Stimulated activated CD4-positive, alpha-beta T cell treated with anti-CD3 and anti-CD28 coated beads, Interleukin-12 subunit alpha, Interleukin-12 subunit beta, amount 100 ng/mL, for 4 hours (primary cell): ENCODE measurements at regions not wholly inside any gene's neighbourhood (a gene's known extent, or its start where the extent isn't known, plus 50 kb on each side); places are given as distances from the start of the nearest gene placed in this dataset.

ENCODE experiments used
- DNase-seq: peaks from one replicate; pipeline ENCODE4 v3.0.0-alpha.2; 2020

- no peak for DNase-seq
Observed at GRCh38 chr1:58893257-58893869, 109.5 kb upstream of the JUN start.

DNA sequence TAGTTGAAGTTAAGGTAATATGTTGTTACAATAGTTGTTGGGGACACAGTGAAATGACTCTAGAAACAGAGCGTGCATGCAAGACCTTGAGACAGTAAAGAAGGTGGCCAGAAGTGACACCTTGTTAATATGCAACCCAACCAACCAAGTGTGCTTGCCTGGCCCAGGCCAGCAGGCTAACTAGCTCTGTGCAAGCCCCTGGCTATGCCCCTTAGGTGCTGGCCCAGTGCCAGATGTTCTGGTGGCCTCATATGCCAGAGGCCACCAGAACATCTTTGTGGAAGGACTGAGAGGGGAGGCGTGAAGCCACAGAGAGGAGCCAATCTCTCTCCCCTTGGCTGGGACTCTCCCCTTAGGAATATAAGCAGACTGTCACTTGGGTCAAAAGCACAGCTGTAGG lies 111.2 kb upstream of the JUN start:
- no peak for DNase-seq

DNA sequence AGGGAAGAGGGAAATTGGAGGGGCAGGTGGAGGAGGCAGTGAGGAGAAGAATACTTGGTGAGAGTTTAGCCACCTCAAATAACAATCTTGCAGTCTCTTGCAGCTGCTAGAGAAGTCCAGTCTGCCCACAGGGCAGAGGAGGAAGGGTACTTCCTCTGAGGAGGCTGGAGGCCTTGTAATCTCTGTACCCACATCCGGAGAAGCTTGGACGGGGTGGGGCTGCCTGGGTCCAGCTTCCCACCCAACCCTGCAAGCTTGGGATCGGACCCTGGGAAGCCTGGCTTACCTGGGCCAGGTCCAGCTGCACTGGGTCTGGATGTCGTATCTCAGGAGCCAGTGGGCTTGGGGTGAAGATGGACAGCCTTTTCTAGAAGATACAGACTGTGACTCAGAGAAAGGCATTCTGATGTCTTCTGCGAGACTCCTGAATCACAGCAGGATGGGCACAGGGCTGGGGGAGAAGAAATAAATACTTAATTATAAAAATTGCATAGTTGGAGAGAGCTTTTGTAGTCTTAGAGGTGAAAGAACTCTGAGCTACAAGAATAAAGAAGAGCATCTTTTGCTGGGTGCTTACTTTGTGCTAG lies 111.8 kb upstream of the JUN start:
- no peak for DNase-seq

DNA sequence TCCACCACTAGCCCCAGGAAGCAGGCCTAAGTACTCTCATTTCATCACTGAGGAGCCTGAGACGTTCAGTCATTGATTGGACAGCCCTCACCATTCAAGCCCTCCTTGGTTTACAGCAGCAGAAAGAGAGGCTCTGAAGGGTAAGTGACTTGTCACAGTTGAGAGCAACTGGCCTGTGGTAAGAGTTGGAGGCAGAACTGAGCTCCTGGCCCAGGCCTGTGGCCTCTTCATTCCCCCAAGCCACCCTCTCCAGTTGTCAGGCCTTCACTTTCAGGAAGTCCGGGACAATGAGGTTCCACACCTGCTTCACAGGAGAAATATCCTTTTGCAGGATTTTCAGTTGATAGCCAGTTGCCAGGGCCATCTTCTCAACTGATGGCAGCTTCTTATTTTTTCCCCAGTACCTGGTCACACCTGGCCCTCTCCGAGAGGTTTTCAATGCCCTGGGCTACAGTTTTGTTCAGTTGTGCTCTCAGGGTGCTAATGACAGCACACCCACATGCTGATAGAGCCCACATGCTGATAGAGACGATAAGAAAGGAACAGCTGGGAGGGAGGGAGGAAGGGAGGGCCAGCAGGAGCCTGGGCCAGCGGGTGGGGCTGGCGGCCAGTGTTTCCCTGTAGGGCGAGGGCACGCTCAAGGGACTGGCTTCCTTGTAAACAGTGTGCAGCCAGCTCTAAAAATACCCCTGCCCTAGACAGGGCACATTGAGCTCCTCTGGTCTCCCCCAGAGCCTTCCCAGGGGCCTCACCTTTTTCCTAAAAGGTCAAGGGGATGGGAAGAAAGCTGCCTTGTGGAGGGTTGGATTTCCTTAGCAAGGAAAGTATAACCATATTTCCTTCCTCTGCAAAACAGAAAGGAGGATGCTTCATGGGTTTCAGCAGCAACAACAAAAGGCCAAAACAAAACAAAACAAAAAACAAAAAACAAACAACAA lies 112.7 kb upstream of the JUN start:
- DNase-seq, result no peak

DNA sequence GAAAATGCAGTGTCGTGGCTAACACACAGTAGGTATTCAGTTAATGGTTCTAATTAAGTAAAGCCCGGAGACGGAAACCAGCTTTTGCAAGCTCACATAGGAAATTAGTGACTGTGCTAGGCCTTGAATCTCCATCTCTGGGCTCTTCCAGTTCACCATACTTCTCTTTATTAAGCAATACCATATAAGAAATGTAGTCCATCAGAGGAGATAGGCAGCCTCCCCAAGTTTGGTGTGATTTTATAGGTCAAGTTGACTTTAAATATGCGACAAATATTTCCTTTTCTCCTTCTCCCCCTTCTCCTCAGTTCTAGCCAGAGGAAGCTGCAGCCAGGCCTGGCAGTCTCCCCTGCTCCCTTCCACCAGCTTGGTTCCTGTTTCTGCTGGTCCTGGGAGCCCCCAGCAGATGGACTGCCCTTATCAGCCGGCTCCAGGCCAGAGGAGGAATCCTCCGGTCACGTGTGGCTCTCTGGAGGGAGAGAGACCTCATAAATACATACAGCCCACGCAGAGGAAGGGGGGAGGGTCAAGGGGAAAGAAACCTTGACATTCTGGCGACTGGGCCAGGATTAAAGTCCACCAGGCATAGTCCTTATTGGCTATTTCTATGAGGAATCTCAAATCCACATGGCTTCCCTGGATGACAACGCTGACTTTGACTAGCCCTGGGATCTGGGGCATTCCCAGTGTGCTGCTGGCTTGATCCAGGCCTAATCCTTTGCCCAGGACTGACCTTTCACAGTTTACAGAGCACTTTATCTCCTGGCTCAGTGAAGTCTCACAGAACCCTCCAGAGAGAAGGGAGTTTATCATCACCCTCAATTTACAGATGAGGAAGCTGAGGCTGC lies 115.1 kb upstream of the JUN start:
- no peak for DNase-seq

GRCh38 chr1:58899587-58900271 lies 115.9 kb upstream of the JUN start:
- DNase-seq, result no peak

DNA sequence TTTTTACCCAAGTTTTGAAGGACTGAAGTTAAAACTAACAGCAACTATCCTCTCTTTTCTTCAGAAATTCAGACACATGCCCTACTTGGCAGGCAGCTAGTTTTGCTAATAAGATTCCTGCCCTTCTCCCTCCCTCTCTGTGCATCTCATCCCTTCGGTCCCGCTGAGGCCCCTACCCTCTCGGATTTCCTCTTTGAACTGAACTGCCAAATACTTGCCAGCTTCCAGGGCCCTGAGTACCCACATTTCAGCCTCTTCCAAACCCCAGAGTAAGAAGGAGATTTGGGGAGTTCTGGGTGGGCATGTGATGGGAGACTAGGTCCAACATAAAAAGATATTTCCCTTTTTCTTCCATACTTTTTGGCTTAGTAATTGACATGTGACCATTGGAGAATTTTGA lies 116.5 kb upstream of the JUN start:
- DNase-seq, result no peak

DNA sequence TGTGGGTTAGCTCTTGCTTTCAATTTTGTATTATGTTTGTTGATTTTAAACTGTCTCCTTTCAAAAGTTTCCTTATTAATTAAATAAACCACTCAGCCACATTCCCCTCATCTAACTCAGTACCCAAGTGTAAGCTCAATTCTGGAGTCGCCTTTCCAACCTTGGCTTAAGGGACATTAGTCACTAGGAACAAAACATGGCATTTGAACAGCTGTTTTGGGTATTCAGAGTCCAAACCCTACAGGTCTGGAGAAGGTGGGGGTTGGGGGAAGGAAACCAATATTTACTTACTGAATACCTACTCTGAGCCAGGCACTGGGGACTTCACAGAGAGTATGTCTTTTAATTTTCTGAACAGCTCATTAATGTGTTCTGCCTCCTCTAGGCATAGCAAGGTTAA lies 117.2 kb upstream of the JUN start:
- no peak for DNase-seq

DNA sequence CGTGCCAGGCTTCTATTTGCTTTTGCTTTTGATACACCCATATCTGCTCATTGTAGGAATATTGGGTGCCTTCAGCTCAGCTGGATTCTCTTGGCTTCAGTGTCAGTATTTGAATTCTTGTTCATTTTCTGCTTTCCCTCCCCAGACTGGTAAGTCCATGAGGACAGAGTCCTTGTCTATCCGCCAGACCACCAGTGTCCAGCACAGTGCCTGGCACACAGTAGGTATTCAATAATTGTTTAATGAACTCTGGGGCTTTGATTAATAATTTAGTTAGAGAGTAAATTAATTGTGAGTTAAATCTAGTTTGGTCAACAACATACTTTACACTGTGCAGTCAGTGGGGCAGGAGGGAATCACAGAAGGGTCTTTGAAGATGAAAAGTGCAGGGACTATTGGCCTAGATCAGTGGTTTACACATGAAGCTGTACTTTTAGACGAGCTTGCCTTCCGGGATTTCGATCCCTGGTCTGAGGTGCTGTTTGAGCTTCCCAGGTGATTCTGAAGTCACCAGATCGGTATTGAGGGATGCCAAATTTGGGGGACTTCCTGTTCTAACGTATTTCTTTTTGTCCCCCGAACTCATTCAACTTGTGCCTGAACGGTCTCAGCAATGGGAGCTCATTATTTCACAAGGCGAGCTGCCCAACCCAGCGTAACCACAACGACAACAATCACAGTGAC lies 119.1 kb upstream of the JUN start:
- no peak for DNase-seq

- DNase-seq, result peak; percentile 79
Observed at GRCh38 chr1:58903514-58904298, 119.9 kb upstream of the JUN start.

DNA sequence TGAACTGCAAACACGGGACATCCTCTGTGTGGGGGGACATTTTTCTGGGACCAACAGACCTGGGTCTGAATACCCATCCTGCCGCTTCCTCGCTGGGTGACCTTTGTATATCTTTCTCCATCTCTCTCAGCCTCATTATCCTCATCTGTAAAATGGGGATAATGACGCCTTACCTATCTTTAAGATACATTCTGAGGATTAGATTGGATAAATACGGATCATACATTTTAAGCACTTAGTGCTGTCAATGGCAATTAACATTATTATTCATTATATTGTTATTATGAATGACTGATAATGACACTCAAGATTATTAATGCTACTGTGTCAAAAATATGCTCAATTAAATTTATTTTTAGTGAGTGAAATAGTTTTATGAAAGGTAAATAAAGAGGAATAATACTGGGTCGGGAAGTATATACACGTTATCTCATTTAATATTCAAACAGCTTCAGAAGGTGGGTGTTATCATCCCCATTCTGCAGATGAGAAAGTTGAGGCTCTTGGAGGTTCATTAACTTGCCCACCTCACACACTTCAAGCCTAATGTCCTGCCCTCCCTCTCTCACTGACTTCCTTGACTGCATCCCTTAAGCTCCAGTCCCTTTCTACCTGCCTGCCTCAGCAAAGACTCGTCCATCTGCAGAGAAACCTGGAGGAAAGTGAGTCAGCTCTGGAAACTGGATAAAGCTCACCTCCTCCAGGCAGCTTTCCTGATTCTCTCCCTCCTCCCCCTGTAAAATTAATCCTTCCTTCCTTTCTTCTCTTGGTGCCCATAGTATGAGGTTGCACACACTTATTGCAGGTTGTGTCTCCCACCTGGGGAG lies 120.7 kb upstream of the JUN start:
- no peak for DNase-seq

GRCh38 chr1:58905126-58905490 lies 121.3 kb upstream of the JUN start:
- no peak for DNase-seq

DNA sequence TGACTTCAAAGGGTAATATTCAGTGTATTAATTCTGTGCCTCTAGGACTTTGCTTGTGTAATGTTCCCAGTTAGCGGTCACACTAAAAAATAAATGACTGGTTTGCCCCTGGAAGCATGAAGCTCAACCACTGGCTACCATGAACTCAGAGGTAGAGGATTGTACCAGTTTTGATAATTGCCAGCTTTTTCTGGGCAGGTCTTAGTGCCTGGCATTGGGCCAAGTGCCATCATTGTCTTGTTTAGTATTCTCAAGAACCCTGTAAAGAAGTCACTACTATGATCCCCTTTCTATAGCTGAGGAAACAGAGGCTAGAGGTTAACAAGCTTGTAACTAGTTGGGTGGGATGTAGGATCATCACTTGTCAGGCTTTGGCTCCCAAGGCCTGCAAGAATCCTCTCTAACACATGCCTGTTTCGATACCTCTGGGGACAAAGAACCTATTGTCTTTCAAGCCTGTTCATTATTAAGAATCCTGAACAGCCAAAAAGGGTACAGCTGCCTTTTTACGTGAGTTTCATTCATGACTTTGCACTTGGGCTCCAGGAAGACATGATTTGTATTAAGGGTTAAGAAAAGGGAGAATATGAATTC lies 121.9 kb upstream of the JUN start:
- DNase-seq, result no peak

DNA sequence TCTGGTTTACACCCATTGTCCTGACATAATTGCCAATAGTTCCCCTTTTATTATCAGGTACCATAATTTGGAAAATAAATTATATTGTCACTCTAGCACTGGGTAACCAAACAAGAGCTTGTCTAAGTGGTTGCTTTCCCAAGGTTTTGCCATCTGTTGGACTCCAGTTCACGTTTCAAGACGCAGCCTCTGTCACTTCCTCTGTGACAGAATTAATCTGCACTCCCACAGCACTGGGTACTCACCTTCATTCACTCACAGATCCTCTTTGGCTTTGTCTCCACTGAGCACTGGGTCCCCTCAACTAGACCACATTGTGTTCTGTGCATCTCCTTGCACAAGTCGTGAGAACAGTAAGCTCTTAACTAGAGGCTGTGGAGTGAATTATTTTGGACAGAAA lies 123.6 kb upstream of the JUN start:
- no peak for DNase-seq

GRCh38 chr1:58908561-58909560 lies 125.0 kb upstream of the JUN start:
- no peak for DNase-seq

GRCh38 chr1:58909914-58910681 lies 126.3 kb upstream of the JUN start:
- DNase-seq, result no peak

DNA sequence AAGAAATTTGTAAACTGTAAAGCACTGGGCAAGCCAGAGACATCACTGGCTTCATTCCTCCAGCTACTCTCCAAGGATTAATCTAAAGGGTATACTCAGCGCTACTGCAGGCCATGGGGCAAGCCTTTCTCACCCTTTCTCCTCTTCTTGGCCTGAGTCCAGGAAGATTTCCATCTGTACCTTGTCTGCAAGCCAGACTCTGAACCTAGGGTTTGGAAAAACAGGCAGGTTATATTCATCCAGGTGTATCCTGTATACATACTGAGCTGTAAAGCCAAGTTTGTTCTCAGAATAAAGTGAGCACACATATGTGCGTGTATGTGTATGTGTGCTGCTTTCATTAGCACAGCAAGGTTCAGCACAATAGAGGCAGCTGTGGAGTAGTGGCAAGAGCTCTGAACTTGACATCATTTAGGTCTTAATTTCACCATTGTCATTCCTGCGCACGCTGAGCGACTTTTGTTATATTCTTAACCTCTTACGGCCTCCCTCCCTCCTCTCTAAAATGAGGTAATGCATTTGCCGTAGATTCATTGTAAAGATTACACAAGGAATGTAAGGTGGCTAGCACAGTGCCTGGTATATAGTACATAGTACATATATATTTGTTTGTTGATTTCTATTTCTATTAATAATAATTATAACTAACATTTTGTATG lies 128.1 kb upstream of the JUN start:
- DNase-seq, result no peak
